ENCODE measurements at regions not wholly inside any gene's neighbourhood (a gene's known extent, or its start where the extent isn't known, plus 50 kb on each side); places are given as distances from the start of the nearest gene placed in this dataset.

DNA sequence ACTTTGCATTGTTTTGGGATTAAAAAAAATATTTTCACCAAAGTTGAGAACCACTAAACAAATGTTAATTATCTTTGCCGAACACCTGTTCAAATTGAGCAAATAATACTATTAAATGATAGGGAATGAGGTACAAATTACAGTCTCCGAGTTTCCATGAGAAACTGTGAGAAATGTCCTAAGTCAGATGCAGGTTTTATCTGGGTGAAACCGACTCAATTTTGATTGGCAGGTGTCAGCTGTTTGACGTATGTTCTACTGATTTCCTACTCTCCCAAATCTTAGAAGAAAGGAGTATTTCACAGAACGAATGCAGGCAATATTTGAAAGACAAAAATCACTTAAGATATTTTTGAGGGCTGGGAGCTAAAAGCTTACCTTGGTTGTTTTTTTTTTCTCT is 622.0 kb upstream of the GOT2 start:
- TF ChIP-seq POLR2A (IDR thresholded peaks at IDR 0.05) (no peak), EP300 (IDR thresholded peaks at IDR 0.05) (no peak)
- TF ChIP-seq, protein P1, sequence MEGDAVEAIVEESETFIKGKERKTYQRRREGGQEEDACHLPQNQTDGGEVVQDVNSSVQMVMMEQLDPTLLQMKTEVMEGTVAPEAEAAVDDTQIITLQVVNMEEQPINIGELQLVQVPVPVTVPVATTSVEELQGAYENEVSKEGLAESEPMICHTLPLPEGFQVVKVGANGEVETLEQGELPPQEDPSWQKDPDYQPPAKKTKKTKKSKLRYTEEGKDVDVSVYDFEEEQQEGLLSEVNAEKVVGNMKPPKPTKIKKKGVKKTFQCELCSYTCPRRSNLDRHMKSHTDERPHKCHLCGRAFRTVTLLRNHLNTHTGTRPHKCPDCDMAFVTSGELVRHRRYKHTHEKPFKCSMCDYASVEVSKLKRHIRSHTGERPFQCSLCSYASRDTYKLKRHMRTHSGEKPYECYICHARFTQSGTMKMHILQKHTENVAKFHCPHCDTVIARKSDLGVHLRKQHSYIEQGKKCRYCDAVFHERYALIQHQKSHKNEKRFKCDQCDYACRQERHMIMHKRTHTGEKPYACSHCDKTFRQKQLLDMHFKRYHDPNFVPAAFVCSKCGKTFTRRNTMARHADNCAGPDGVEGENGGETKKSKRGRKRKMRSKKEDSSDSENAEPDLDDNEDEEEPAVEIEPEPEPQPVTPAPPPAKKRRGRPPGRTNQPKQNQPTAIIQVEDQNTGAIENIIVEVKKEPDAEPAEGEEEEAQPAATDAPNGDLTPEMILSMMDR (IDR thresholded peaks at IDR 0.05), result no peak

Data from ovary (tissue), 3 donors.